AG09309 (cell line): ENCODE measurements at regions not wholly inside any gene's neighbourhood (a gene's known extent, or its start where the extent isn't known, plus 50 kb on each side); places are given as distances from the start of the nearest gene placed in this dataset.

ENCODE experiments used
- DNase-seq: peaks from one replicate; pipeline ENCODE4 v3.0.0-alpha.2; 2010; ENCODE audit warnings: low read depth
- H3K4me3 ChIP-seq: 2 replicates; pipeline ENCODE4 v1.5.1; 2011; ENCODE audit warnings: mild to moderate bottlenecking, low read depth, low read length, moderate library complexity; ENCODE audit not compliant: control insufficient read depth
- CTCF ChIP-seq: IDR thresholded peaks from 2 replicates; pipeline ENCODE4 v1.5.1; 2011; ENCODE audit warnings: mild to moderate bottlenecking, low read depth, low read length, inconsistent platforms; ENCODE audit not compliant: insufficient read depth, control insufficient read depth; ENCODE audit errors: missing control alignments

DNA sequence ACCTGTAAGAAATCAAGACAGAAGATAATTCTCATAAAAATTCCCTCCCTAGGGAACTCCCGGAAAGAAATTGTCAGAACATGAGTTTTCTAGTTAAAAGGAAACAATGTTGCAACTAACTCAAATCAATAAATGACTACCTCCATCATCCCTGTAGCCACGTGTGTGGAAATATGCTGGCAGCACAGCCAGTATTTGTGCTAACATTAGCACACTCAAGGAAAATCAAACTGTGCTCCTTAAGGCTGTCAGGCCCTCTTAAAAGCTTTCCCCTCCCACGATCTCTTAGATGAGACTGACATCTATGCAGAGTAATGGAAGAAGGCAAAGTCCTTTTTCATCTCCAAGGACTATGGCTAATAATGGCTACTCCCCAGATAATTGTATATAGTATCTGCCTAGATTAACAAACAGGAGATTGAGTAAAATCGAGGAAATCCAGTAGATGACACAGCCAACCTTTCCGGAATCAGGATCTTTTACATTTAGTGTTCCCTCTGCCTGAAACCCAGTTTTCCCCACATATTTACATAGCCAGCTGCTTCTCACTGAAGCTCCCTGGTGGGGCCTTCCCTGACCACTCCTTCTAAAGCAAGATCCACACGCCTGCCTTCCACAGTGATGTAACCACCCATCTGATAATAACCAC is 50.9 kb upstream of the NR5A2 start:
- no peak for DNase-seq
- no peak for TF ChIP-seq CTCF
- H3K4me3 ChIP-seq = no peak overlapping the region
